ENCODE measurements at regions not wholly inside any gene's neighbourhood (a gene's known extent, or its start where the extent isn't known, plus 50 kb on each side); places are given as distances from the start of the nearest gene placed in this dataset.

DNA sequence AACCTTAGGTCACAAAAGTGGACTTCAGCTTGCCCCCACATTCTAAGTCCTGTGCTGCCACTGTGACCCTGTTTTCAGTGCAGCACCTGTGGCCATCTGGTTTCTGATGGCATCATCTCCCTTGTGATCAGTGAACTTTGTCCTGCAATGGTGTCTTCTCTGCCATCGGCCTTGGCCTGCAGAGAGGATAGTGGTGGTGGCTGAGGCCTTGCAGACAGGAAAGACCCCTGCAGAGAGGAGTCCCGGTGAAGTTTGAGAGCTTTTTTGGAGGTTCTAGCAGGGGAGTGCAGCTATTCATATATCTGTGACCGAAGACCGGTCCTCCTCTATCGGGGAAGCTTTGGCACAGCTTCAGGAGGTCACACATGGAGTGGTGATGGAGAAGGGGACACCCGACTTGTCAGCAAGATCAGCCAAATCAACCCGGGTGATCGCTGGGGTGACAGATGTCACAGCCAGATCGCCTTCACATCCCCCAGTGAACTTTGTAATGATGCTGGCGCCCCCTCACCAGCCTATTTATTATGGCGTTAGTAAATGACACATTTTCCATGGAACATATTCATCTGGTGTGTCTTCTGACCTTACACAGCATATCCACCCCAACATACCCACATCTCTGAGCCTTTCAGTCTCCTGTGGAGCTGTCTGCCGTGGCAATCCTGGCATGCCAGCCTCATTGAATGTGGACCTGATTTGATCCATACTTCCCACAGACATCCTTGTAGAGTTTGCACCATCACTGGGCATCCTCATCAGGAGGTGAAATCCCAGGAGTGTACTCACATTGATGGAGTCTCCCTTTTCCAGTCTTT is 136.1 kb downstream of the PAPOLA start:
- DNase-seq = no peak

DNA sequence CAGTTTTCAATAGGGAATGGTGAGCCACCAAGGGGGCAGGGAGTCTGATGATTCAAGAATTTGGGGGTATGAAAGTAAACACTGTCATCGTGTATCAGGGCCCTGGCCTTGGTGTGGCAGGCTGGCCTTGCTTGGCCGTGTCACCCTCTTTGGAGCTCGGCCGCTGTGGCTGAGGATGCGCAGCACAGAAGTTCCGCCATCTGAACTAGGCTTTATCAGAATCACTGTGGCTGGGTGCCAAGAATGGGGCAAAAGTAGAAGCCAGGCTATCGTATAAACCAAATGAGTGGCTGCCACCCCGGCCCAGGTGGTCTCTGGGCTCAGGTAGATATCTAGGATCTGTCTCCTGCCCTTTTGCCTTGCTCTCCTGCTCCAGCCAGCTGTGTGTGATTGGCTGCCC is 137.4 kb downstream of the PAPOLA start:
- DNase-seq = no peak

DNA sequence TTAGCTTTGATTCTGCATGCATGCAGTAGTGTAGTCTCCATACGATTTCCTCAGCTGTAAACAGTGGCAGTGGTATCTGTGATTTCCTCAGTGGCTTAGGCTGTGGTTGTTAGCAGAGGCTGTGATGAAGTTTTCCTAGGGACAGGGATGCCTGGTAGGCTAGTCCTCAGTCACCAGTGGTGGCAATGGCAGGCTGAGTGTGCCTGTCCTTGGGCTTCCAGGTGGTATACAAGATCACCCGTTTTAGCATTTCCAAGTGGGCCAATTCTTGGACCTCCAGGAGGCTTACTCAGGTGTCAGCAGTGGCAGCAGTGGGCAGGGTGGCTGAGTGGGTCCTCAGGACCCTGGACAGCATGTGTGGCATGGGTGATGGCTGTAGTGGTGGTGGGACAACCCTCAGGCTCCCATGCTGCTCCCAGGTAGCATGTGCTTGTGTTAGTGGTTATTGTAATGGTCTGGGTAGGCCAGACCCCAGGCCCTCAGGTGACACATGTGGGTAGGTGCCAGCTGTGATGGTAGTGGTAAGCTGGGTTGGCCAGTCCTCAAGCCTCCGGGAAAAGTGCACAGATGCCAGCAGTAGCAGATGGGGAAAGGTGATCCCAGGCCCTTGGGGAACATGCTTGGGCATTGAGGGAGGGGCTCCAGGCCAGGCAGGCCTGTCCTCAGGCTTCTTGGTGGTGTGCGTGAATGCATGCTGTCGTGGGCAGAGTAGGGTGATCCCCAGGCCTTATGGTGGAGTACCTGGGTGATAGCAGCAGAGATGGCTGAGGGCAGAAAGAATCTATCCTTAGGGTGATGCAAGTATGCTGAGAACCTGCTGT is 146.5 kb downstream of the PAPOLA start:
- DNase-seq = no peak

DNA sequence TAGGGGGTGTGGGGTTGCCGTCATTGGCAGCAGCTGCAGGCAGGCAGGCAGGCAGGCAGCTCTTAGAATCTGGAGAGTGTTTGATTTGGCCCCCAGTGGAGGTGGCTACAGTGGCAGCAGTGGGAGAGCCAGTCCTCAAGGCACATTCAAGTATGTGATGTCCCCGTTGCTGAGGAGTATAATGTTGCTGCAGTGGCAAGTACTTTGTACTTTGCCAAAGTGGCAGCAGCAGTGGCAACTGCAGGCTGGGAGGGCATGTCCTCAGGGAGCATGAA is 147.1 kb downstream of the PAPOLA start:
- no peak for DNase-seq

DNA sequence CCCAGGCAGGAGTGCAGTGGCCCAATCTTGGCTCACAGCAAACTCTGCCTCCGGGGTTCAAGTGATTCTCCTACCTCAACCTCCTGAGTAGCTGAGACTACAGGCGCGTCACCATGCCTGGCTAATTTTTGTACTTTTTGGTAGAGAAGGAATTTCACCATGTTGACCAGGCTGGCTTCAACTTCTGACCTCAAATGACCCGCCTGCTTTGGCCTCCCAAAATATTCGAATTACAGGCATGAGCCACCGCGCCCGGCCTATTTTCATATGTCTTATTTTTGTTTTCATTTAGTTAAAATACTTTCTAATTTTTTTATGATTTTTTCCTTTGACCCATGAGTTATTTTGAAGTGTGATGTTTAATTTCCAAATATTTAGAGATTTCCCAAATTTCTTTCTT is 143.6 kb upstream of the VRK1 start:
- no peak for DNase-seq

DNA sequence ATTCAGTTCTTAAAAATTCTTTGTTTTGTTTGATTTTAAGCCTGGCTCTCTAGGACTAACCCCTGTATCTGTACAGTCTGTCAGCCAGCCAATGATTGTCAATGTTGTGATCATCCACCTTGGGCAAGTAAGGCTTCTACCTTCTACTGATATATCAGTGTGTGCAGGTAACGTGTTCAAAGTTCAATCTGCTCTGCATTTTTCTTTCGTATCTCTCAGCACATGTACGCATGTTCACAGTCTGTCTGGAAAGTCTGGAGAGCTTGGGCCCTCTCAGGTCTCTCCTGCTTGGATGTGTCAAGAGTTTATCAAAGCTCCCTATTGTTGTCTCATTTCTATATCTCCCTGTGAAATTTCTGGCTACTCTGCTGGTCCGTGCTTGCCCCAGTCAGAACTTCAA is 138.6 kb upstream of the VRK1 start:
- DNase-seq = no peak

DNA sequence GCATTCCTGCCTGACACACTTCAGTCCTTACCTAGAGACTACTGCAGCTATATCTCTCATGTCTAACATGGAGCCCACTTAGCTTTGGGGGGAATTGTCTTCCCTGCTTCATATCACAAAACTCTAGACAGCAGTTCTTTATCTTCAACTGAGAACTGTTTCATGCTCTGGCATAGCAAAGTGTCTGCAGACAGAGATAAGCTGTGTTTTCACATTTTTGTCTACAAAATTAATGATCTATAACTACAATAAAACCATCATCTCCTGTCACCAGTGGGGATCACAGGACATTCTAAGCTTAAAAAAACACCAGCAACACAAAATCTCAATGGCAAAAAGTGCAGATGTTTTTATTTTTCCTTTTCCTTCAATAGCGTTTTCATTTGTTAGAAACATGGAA is 137.1 kb upstream of the VRK1 start:
- DNase-seq = no peak

DNA sequence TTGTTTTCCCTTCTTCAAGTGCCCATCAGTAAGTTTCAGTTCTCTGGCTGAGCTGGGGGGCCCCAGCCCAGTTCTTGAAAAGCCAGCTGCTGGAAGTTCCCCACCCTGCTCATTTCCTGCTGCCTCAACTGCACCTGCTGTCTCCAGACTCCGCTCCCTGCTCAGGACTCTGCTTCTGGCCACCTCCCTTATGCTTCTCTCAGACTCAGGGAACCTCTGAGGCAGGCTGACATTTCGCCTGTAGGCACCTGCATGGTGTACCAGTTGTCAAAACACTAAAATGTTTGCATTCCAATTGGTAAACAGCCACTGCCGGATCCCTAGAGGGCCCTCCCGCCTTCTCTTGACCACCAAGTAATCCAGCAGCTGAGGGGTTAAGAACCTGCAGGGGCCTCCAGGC is 136.5 kb upstream of the VRK1 start:
- no peak for DNase-seq

DNA sequence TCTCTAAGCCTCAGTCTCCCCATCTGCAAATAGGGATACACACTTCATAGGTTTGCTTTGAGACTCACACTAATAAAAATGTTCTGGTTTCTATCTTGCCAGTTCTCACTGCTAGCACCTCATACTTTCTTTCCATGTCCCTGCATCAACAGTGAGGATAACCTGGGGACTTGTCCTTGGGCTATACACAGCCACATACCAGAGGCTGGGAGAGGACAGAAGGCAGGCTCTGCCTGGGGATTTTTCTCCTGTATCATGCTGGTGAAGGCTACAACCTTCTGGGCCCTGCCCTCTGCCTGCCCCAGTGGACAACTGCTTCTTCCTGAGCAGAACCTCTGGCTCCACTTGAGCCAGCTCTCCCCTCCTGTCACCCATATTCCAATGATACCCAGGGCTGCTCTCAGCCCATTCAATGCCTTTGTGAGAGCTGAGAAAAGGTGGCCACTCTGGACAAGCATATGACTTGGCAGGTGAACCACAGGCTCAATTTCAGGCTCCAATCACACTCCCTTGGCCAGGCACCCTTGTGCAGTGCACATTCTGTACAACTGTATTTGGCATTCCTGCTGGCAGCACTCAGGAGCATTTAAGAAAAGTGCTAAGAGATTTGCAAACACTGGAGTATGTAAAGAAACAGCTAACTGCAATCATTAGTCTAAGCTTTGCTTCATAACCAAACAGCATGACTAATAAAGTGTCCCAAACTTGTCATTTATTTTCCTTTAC is 135.8 kb upstream of the VRK1 start:
- DNase-seq = no peak

DNA sequence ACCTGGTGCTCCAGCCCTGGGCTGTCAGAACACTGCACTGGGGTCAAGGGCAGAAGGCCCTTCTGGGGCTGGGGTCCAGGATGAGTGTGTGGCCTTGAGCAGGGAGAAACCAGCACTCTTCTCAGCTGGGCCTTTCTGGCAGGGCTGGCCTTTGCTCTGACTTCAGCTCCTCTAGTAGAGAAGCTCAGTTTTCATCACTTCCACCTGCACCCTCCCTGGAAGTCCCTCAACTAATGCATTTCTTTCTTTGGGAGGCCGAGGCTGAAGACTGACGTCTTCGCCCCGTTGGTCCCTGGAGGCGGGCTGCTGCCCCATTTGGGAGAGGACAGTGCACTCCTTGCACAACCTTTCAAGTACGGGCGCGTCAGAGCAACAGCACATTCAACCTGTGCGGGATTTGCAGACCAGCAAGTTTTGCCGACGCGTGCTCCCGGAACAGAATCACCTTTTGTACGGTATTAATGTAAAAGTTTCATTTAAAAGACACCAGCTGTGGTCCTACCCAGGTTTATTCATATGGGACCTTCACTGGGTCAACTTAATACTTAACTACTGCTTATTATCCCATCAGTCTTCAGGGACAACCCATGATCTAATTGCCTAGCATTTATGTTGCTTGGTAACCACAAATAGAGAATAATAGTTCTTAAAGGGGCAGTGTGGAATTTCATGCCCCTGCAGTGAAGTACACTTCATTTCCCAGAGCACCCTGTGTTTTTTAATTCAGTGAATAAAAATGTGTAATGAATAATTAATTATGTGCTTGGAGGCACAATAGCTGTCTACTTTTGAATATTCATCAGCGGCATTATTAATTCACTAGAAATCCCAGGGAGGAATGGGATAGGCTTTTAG is 134.8 kb upstream of the VRK1 start:
- no peak for DNase-seq

DNA sequence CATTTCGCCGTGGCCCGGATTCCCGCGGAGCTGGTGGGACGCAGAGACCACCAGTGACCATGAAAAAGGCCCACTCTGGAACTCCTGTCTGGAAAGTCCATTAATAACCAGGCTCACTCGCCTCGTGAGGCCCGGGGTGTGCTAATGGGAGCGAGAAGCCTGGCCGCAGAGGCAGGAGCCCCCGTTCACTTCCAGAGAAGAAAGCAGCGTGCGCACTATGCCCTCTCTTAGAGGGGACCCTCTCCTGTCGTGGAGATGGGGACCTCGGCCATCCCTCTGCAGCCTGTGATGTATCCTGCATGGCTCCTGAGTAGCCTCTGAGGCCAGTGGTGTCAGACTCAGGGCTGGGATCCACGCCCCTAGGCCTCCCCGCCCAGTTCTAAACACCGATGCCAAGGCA is 134.1 kb upstream of the VRK1 start:
- DNase-seq = no peak

DNA sequence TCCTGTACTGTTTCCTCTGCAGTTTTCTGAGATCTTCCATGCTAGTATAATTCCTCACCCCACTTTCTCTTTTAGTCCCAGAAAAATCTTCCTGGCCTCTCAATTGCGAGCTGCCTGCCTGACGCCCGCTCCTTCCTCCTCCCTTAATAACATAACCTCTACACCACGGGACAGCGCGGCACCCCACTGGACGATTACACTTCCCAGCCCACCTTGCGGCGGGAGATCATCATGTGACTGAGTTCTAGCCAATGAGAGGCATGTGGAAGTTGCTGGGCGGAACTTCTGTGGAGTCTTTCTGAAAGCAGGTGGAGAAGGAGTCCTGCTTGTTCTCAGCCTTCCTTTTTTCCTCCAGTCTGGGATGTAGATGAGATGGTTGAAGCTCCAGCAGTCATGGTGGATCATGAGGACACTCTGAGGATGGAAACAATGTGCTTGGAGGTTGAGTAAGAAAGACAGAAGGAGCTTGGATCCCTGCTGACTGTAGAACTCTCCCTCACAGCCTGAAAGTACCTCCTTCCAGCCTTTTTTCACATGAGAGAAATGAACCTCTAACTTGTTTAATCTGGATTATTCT is 133.6 kb upstream of the VRK1 start:
- DNase-seq = no peak

DNA sequence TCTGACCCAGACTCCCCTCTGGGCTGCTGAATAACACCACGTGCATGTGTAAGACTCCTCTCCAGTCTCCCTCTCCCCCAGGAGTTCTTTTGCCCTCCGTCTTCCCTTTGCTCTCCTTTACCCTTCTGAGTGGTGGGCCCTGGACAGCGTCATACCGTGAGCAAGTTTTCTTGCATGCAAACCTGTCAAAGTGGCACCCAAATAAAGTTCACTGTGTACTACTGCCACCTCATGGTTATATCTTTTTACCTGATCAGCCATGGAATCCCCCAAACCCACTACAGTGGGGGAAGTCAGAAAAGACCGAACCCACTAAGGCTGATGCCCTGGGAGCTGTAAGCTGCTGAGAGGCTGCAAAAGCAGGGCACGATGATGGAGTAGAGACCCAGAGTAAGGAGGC is 131.1 kb upstream of the VRK1 start:
- no peak for DNase-seq

DNA sequence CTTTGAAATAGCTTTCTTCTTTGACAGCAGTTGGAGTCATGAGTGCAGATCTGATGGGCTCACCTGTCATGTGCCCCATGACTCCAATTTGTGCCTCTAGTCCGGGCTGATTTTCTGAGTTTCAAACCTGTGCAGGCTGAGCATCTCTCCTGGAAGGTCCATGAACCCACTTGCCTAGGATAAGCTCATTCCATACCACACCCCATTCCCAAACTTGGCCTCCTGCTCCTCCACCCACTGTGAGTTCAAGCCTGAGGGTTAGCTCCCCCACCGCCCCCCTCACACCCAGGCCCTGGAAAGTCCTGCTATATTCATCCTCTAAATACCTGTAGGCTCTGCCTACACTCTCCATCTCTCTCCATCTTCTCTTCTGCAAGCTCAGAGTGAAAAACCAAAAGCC is 126.8 kb upstream of the VRK1 start:
- DNase-seq = no peak

DNA sequence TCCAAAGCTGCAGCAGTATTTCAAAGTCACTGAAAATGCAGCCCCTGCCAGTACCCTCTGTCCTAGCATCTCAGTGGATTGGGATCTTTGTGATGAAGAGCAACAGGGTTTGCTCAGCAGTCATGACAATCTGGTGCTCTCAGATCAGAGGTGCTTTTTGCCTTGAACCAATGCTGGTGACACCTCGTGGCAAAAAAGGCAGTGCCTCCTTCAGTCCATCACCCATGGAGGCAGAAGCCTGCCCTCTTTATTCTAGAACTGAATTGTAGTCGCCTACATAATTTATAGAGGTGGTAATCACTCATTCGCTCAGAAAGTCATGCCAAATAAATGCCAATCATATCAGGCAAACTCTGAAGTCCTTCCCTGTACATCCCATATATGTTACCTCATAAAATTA is 126.0 kb upstream of the VRK1 start:
- DNase-seq = no peak

DNA sequence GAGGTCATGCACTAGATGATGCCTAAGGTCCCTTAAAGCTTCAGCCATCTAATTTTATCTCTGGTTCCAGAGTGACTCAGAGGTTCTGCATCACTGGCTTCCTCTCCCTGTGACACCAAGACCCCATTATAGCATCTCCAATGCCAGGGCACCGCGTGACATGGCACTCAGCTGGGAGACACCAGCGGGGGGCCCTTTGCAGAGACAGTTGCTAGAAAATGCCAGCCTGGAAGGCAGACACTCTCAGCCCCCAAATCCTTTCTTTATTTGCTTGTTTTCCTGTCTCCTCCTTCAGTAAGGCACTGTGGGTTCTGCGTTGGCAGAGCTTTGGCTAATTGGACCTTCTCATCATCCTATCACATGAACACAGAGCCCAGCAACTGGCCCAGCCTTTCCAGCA is 123.5 kb upstream of the VRK1 start:
- no peak for DNase-seq

DNA sequence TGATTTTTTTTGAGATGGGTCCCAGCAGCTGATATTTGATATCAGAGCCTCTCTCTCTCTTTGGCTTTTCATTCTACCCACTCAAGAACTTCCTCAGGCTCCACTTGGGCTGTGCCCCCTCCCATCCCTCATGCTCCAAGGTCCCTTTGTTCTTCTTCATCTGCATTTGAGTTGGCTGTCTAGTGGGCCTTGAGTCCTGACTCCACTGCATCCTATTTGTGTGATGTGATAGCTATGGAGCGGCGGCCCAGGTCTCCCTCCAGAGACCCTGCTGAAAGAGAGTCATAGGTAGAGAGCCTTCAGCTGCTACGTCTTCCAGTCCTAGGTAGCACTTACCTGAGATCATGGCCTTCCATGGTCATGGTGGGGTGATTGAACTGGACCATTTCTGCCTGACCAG is 123.1 kb upstream of the VRK1 start:
- DNase-seq = no peak

DNA sequence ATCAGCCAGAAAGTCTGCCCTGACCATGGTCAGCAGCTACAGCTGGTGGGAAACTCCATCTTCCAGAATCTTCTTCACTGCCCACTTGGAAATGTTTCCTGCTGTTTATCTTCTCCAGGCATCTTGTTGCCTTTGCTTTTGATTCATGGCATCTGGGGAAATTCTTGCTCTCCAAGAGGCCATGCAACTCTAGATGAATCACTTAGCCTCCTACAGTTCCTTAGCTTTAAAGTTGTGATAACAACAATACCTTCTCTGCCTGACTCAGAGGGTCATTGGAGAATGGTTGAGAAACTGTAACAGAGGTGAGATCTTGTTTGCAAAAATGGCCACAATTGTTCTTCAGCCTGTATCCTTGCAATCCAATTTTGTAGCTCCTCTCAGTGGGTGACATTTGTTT is 121.0 kb upstream of the VRK1 start:
- peak; percentile 4 for DNase-seq

DNA sequence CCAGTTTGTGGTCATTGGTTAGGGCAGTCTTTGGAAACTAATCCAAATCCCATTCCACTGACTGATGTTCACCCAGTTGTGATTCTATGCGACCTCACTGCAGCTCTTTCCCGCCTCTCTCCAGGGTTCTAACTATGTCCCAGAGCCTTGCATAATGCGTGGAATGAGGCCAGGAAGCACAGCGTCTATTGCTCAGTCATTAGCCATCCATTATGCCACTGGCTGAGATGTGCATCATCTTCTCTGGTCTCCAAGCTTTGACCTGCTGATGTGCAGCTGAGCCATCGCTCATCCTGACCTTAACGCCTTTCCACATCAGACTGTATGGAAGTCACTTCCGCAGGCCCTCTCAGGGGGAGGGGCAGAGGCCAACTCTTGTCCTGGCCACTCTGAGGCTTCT is 115.4 kb upstream of the VRK1 start:
- no peak for DNase-seq

DNA sequence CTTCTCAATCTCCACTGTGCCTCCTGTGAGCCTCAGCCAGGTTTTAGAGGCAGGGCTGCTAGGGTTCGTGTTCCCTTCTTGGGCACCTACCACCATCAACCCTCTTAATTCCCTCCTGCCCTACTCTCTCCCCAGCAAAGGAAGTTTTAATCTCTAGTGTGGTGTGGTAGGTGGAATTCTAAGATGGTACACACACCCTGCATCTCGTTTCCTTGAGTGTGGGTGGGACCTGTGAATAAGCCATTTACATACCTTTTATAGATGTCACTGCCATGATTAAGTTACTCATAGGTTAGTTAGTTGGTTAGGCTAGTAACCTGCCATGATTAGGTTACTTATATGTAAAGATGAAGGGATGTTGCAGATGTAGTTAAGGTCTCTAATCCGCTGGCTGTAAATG is 114.8 kb upstream of the VRK1 start:
- no peak for DNase-seq

DNA sequence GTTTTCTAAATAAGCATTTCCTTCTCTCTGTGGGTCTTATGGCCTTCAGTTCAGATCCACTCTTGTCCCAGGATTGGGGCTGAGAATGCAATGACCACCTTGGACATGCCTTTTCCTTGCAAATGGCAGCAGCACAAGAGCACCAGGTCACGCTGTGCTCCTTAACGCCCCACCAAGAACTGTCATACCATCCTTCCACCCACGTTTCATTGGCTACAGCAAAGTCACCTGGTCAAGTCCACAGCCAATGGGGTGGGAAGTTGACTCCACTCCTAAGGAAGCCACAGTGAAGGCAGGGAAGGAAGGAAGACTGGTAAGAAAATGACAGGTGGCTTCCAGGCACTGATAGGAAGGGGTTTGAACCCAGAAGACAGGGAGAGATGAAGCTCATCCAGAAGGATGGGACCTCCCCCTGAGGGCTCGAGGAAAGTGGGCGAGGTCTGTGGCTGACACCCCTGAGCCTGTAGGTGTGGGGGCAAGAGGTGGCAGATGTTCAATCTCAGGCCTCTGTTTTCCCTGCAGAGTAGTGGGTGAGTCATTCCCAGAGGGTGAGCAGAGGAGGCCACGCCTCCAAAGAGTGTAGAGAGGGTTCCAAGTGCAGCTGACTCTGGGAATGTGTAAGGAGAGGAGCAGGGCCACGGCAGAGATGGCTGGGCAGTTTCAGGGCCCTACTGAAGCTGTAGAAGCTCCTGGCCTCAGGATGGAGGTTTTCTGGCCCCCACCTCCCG is 113.5 kb upstream of the VRK1 start:
- no peak for DNase-seq

DNA sequence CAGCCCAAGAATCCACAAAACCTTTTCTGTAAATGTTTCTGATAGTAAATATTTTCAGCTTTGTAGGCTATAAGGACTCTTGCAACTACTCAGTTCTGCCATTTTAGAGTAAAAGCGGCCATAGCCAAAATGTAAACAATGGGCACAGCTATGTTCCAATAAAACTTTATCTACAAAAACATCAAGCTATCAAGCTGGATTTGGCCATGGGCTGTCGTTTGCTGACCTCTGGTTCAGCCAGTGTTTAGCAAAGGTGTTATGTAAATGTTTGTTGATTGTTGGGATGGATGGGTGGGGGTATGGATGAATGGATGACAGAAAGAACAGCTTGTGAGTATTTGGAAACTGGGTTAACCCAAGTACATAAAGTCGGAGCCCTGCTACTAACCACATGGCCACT is 111.1 kb upstream of the VRK1 start:
- no peak for DNase-seq

All from NCI-H226 (cell line).